Esophagus muscularis mucosa (tissue), 3 donors: ENCODE measurements at regions not wholly inside any gene's neighbourhood (a gene's known extent, or its start where the extent isn't known, plus 50 kb on each side); places are given as distances from the start of the nearest gene placed in this dataset.
"Not testable (repeated sequence)": the region's sequence is repeated elsewhere in the genome, so short reads cannot be mapped to it uniquely, and the experiment has no call there.

Experiments used
- POLR2A ChIP-seq: fragments of 450-650 bp; IDR thresholded peaks from one replicate; pipeline ENCODE4 v1.6.1; 2017; ENCODE audit warnings: antibody characterized with exemption, moderate library complexity, mild to moderate bottlenecking, low read depth
- POLR2AphosphoS5 ChIP-seq, 2 donors: sonication (generic); formaldehyde crosslinking; IDR thresholded peaks; one replicate each; pipeline ENCODE4 v1.6.1; 2017; ENCODE audit warnings: antibody characterized with exemption in 2 of 2
- TF ChIP-seq, protein P1 (sequence below), 3 experiments: fragments of 200-600 bp in 2 of 3; fragments of 450-650 bp in 1 of 3; sonication (generic) in 2 of 3; IDR thresholded peaks; one replicate each; pipeline ENCODE4 v1.5.1; 2017 to 2019; ENCODE audit warnings: antibody characterized with exemption in 3 of 3, mild to moderate bottlenecking in 2 of 3, moderate library complexity in 1 of 3

GRCh38 chr4:184276346-184276745 is 58.7 kb upstream of the ENPP6 start:
- TF ChIP-seq, protein P1, sequence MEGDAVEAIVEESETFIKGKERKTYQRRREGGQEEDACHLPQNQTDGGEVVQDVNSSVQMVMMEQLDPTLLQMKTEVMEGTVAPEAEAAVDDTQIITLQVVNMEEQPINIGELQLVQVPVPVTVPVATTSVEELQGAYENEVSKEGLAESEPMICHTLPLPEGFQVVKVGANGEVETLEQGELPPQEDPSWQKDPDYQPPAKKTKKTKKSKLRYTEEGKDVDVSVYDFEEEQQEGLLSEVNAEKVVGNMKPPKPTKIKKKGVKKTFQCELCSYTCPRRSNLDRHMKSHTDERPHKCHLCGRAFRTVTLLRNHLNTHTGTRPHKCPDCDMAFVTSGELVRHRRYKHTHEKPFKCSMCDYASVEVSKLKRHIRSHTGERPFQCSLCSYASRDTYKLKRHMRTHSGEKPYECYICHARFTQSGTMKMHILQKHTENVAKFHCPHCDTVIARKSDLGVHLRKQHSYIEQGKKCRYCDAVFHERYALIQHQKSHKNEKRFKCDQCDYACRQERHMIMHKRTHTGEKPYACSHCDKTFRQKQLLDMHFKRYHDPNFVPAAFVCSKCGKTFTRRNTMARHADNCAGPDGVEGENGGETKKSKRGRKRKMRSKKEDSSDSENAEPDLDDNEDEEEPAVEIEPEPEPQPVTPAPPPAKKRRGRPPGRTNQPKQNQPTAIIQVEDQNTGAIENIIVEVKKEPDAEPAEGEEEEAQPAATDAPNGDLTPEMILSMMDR (IDR thresholded peaks at IDR 0.05), result not testable (repeated sequence)
- TF ChIP-seq POLR2A; POLR2AphosphoS5 (IDR thresholded peaks at IDR 0.05): not testable (repeated sequence)
